Cerebellar nuclear complex (tissue), 1 donor: ENCODE measurements at regions not wholly inside any gene's neighbourhood (a gene's known extent, or its start where the extent isn't known, plus 50 kb on each side); places are given as distances from the start of the nearest gene placed in this dataset.

Experiments used
- DNase-seq, 2 experiments: peaks; one replicate each; lab custom pipeline; 2025; lab: John Stamatoyannopoulos, UW

- no peak for DNase-seq
Measured at GRCh38 chr1:90494748-90495282, 222.3 kb downstream of the BARHL2 start.

- no peak for DNase-seq
Measured at GRCh38 chr1:90488451-90488850, 228.7 kb downstream of the BARHL2 start.

GRCh38 chr1:90486996-90487395 is 230.1 kb downstream of the BARHL2 start:
- no peak for DNase-seq

GRCh38 chr1:90486134-90486824 is 230.8 kb downstream of the BARHL2 start:
- no peak for DNase-seq

GRCh38 chr1:90480271-90480835 is 236.7 kb downstream of the BARHL2 start:
- DNase-seq, result no peak

GRCh38 chr1:90476994-90477393 is 240.1 kb downstream of the BARHL2 start:
- DNase-seq, result no peak

- DNase-seq, result peak; percentile 90 to 99
Measured at GRCh38 chr1:90476411-90476810, 240.7 kb downstream of the BARHL2 start.

GRCh38 chr1:90475631-90476030 is 241.5 kb downstream of the BARHL2 start:
- peak; percentile 21 to 65 for DNase-seq

GRCh38 chr1:90474731-90475130 is 242.4 kb downstream of the BARHL2 start:
- no peak for DNase-seq

- DNase-seq, result no peak
Measured at GRCh38 chr1:90474158-90474557, 242.9 kb downstream of the BARHL2 start.

GRCh38 chr1:90472775-90473174 is 244.3 kb downstream of the BARHL2 start:
- no peak for DNase-seq

- DNase-seq, result no peak
Measured at GRCh38 chr1:90459570-90459969, 257.5 kb downstream of the BARHL2 start.

- DNase-seq, result no peak
Measured at GRCh38 chr1:90457985-90458384, 259.1 kb downstream of the BARHL2 start.

GRCh38 chr1:90452491-90452890 is 264.6 kb downstream of the BARHL2 start:
- no peak for DNase-seq

GRCh38 chr1:90443354-90443753 is 273.7 kb downstream of the BARHL2 start:
- no peak for DNase-seq

GRCh38 chr1:90435351-90435750 is 281.8 kb downstream of the BARHL2 start:
- no peak for DNase-seq

- no peak for DNase-seq
Measured at GRCh38 chr1:90434460-90434859, 282.6 kb downstream of the BARHL2 start.

- DNase-seq, result no peak
Measured at GRCh38 chr1:90417126-90417525, 300.0 kb downstream of the BARHL2 start.

- peak; percentile 57 to 79 for DNase-seq
Measured at GRCh38 chr1:90414201-90414600, 302.9 kb downstream of the BARHL2 start.

- DNase-seq, result no peak
Measured at GRCh38 chr1:90413519-90413918, 303.6 kb downstream of the BARHL2 start.

- DNase-seq, result no peak
Measured at GRCh38 chr1:90412563-90412962, 304.5 kb downstream of the BARHL2 start.

GRCh38 chr1:90411185-90411584 is 305.9 kb downstream of the BARHL2 start:
- DNase-seq, result no peak

GRCh38 chr1:90407737-90408136 is 309.4 kb downstream of the BARHL2 start:
- no peak for DNase-seq

- no peak for DNase-seq
Measured at GRCh38 chr1:90405726-90406125, 311.4 kb downstream of the BARHL2 start.
